ENCODE measurements at regions not wholly inside any gene's neighbourhood (a gene's known extent, or its start where the extent isn't known, plus 50 kb on each side); places are given as distances from the start of the nearest gene placed in this dataset.
A peak's percentile ranks its signal among the peaks of the same experiment; 100 is the strongest.

- TF ChIP-seq CTCF (IDR thresholded peaks at IDR 0.05; ENCODE audit: low read depth, low read length): 0 out of 2 replicates have a peak, but pooled peaks have one; percentile 9
Observed at GRCh38 chr3:137511655-137512054, 252.5 kb upstream of the SOX14 start.

GRCh38 chr3:137514853-137515252 lies 249.3 kb upstream of the SOX14 start:
- no peaks in the 10 kb centered on the region for H3K9me3 ChIP-seq (ENCODE audit: severe bottlenecking)
- H3K4me3 ChIP-seq (ENCODE audit: low read depth, low read length): no peak overlapping the region
- 0 out of 2 replicates have a peak, but pooled peaks have one; percentile 15 for TF ChIP-seq CTCF (IDR thresholded peaks at IDR 0.05; ENCODE audit: low read depth, low read length)
- no peaks in the 10 kb centered on the region for H3K36me3 ChIP-seq
- H3K27me3 ChIP-seq (ENCODE audit: insufficient read depth, low read depth, severe bottlenecking): no peaks in the 10 kb centered on the region
- DNase-seq: no peak
- no peak overlapping the region for H3K27ac ChIP-seq

More at GRCh38 chr3:137511655-137512054, 252.5 kb upstream of the SOX14 start:
- Histone ChIP-seq H3K27me3 (ENCODE audit: insufficient read depth, low read depth, severe bottlenecking) (no peaks in the 10 kb centered on the region), H3K36me3 (no peaks in the 10 kb centered on the region), H3K4me3 (ENCODE audit: low read depth, low read length) (no peak overlapping the region), H3K27ac (no peak overlapping the region), H3K9me3 (ENCODE audit: severe bottlenecking) (no peaks in the 10 kb centered on the region)
- DNase-seq: no peak

- Histone ChIP-seq H3K9me3 (ENCODE audit: severe bottlenecking) (no peaks in the 10 kb centered on the region), H3K27ac (no peak overlapping the region), H3K27me3 (ENCODE audit: insufficient read depth, low read depth, severe bottlenecking) (no peaks in the 10 kb centered on the region), H3K4me3 (ENCODE audit: low read depth, low read length) (no peak overlapping the region), H3K36me3 (no peaks in the 10 kb centered on the region)
- DNase-seq: no peak
- TF ChIP-seq CTCF (IDR thresholded peaks at IDR 0.05; ENCODE audit: low read depth, low read length): no peak
Observed at GRCh38 chr3:137519602-137520001, 244.5 kb upstream of the SOX14 start.

- DNase-seq: no peak
- no peaks in the 10 kb centered on the region for H3K9me3 ChIP-seq (ENCODE audit: severe bottlenecking)
- TF ChIP-seq CTCF (IDR thresholded peaks at IDR 0.05; ENCODE audit: low read depth, low read length): no peak
- H3K36me3 ChIP-seq: no peaks in the 10 kb centered on the region
- H3K27me3 ChIP-seq (ENCODE audit: insufficient read depth, low read depth, severe bottlenecking): no peaks in the 10 kb centered on the region
- no peak overlapping the region for H3K27ac ChIP-seq
- H3K4me3 ChIP-seq (ENCODE audit: low read depth, low read length): no peak overlapping the region
Observed at GRCh38 chr3:137524751-137525150, 239.4 kb upstream of the SOX14 start.

- Histone ChIP-seq H3K36me3 (no peaks in the 10 kb centered on the region), H3K27me3 (ENCODE audit: insufficient read depth, low read depth, severe bottlenecking) (no peaks in the 10 kb centered on the region), H3K4me3 (ENCODE audit: low read depth, low read length) (no peak overlapping the region), H3K27ac (no peak overlapping the region), H3K9me3 (ENCODE audit: severe bottlenecking) (no peaks in the 10 kb centered on the region)
- DNase-seq: no peak
- TF ChIP-seq CTCF (IDR thresholded peaks at IDR 0.05; ENCODE audit: low read depth, low read length): no peak
Observed at GRCh38 chr3:137525471-137525870, 238.6 kb upstream of the SOX14 start.

GRCh38 chr3:137542049-137542448 lies 222.1 kb upstream of the SOX14 start:
- Histone ChIP-seq H3K9me3 (ENCODE audit: severe bottlenecking) (no peaks in the 10 kb centered on the region), H3K36me3 (no peaks in the 10 kb centered on the region), H3K27ac (no peak overlapping the region), H3K27me3 (ENCODE audit: insufficient read depth, low read depth, severe bottlenecking) (no peaks in the 10 kb centered on the region), H3K4me3 (ENCODE audit: low read depth, low read length) (no peak overlapping the region)
- DNase-seq: no peak
- TF ChIP-seq CTCF (IDR thresholded peaks at IDR 0.05; ENCODE audit: low read depth, low read length): no peak
